ENCODE measurements at regions not wholly inside any gene's neighbourhood (a gene's known extent, or its start where the extent isn't known, plus 50 kb on each side); places are given as distances from the start of the nearest gene placed in this dataset.

GRCh38 chr16:8087146-8087545 is 503.2 kb downstream of the TMEM114 start:
- H3K36me3 ChIP-seq, result no peaks in the 10 kb centered on the region
- DNase-seq (ENCODE audit: low read depth in 1 of 2, low spot score in 1 of 2), result no peak
- no peaks in the 10 kb centered on the region for H3K4me1 ChIP-seq (ENCODE audit: low read depth)
- TF ChIP-seq CTCF (IDR thresholded peaks at IDR 0.05; ENCODE audit: low read depth, low read length), result no peak
- H3K27ac ChIP-seq, result no peak overlapping the region
- H3K27me3 ChIP-seq, result no peaks in the 10 kb centered on the region
- no peak overlapping the region for H3K4me3 ChIP-seq
- H3K9me3 ChIP-seq (ENCODE audit: low read depth), result no peaks in the 10 kb centered on the region

GRCh38 chr16:8084882-8085281 is 505.4 kb downstream of the TMEM114 start:
- no peaks in the 10 kb centered on the region for H3K4me1 ChIP-seq (ENCODE audit: low read depth)
- H3K4me3 ChIP-seq, result no peak overlapping the region
- H3K9me3 ChIP-seq (ENCODE audit: low read depth), result no peaks in the 10 kb centered on the region
- no peak overlapping the region for H3K27ac ChIP-seq
- no peak for TF ChIP-seq CTCF (IDR thresholded peaks at IDR 0.05; ENCODE audit: low read depth, low read length)
- no peaks in the 10 kb centered on the region for H3K27me3 ChIP-seq
- H3K36me3 ChIP-seq, result no peaks in the 10 kb centered on the region
- DNase-seq (ENCODE audit: low read depth in 1 of 2, low spot score in 1 of 2), result no peak

- no peaks in the 10 kb centered on the region for H3K9me3 ChIP-seq (ENCODE audit: low read depth)
- H3K27ac ChIP-seq, result no peak overlapping the region
- no peak for TF ChIP-seq CTCF (IDR thresholded peaks at IDR 0.05; ENCODE audit: low read depth, low read length)
- DNase-seq (ENCODE audit: low read depth in 1 of 2, low spot score in 1 of 2), result no peak
- no peaks in the 10 kb centered on the region for H3K36me3 ChIP-seq
- H3K4me3 ChIP-seq, result no peak overlapping the region
- H3K27me3 ChIP-seq, result no peaks in the 10 kb centered on the region
- H3K4me1 ChIP-seq (ENCODE audit: low read depth), result no peaks in the 10 kb centered on the region
Measured at GRCh38 chr16:8084302-8084701, 506.0 kb downstream of the TMEM114 start.

GRCh38 chr16:8083560-8083959 is 506.8 kb downstream of the TMEM114 start:
- no peak for TF ChIP-seq CTCF (IDR thresholded peaks at IDR 0.05; ENCODE audit: low read depth, low read length)
- Histone ChIP-seq H3K4me3 (no peak overlapping the region), H3K27me3 (no peaks in the 10 kb centered on the region), H3K4me1 (ENCODE audit: low read depth) (no peaks in the 10 kb centered on the region), H3K9me3 (ENCODE audit: low read depth) (no peaks in the 10 kb centered on the region), H3K27ac (no peak overlapping the region), H3K36me3 (no peaks in the 10 kb centered on the region)
- no peak for DNase-seq (ENCODE audit: low read depth in 1 of 2, low spot score in 1 of 2)

- H3K9me3 ChIP-seq (ENCODE audit: low read depth), result no peaks in the 10 kb centered on the region
- no peak for DNase-seq (ENCODE audit: low read depth in 1 of 2, low spot score in 1 of 2)
- H3K4me1 ChIP-seq (ENCODE audit: low read depth), result no peaks in the 10 kb centered on the region
- no peak overlapping the region for H3K4me3 ChIP-seq
- no peak for TF ChIP-seq CTCF (IDR thresholded peaks at IDR 0.05; ENCODE audit: low read depth, low read length)
- no peak overlapping the region for H3K27ac ChIP-seq
- no peaks in the 10 kb centered on the region for H3K36me3 ChIP-seq
- H3K27me3 ChIP-seq, result no peaks in the 10 kb centered on the region
Measured at GRCh38 chr16:8080817-8081216, 509.5 kb downstream of the TMEM114 start.

GRCh38 chr16:8075271-8075670 is 515.0 kb downstream of the TMEM114 start:
- no peaks in the 10 kb centered on the region for H3K9me3 ChIP-seq (ENCODE audit: low read depth)
- no peak overlapping the region for H3K27ac ChIP-seq
- no peak overlapping the region for H3K4me3 ChIP-seq
- no peak for DNase-seq (ENCODE audit: low read depth in 1 of 2, low spot score in 1 of 2)
- H3K36me3 ChIP-seq, result no peaks in the 10 kb centered on the region
- H3K4me1 ChIP-seq (ENCODE audit: low read depth), result no peaks in the 10 kb centered on the region
- no peaks in the 10 kb centered on the region for H3K27me3 ChIP-seq
- TF ChIP-seq CTCF (IDR thresholded peaks at IDR 0.05; ENCODE audit: low read depth, low read length), result no peak
